Suprapubic skin (tissue), 4 donors: ENCODE measurements at regions not wholly inside any gene's neighbourhood (a gene's known extent, or its start where the extent isn't known, plus 50 kb on each side); places are given as distances from the start of the nearest gene placed in this dataset.

Experiments
- DNase-seq, 2 donors: peaks; one replicate each; pipeline ENCODE4 v3.0.0-alpha.2; 2019; ENCODE audit warnings: low spot score in 2 of 2
- H3K27ac ChIP-seq: fragments of 200-600 bp; sonication (generic); one replicate; pipeline ENCODE4 v1.5.1; 2019
- H3K27me3 ChIP-seq: fragments of 200-600 bp; sonication (generic); one replicate; pipeline ENCODE4 v1.5.1; 2019
- H3K36me3 ChIP-seq: fragments of 200-600 bp; sonication (generic); one replicate; pipeline ENCODE4 v1.5.1; 2019
- H3K4me1 ChIP-seq: fragments of 200-600 bp; sonication (generic); one replicate; pipeline ENCODE4 v1.5.1; 2019
- H3K4me3 ChIP-seq: fragments of 200-600 bp; sonication (generic); one replicate; pipeline ENCODE4 v1.5.1; 2019; ENCODE audit warnings: mild to moderate bottlenecking
- H3K9me3 ChIP-seq: fragments of 200-600 bp; sonication (generic); one replicate; pipeline ENCODE4 v1.5.1; 2019
- CTCF ChIP-seq, 2 donors: fragments of 200-600 bp in 1 of 2; fragments of 450-650 bp in 1 of 2; sonication (generic) in 1 of 2; IDR thresholded peaks; one replicate each; pipeline ENCODE4 v1.5.1; 2016 to 2019; ENCODE audit warnings: antibody characterized with exemption in 2 of 2, mild to moderate bottlenecking in 1 of 2, moderate library complexity in 1 of 2
- EP300 ChIP-seq: sonication (generic); formaldehyde crosslinking; IDR thresholded peaks from one replicate; pipeline ENCODE4 v1.6.1; 2017; ENCODE audit warnings: antibody characterized with exemption
- POLR2A ChIP-seq, 2 donors: fragments of 450-650 bp; IDR thresholded peaks; one replicate each; pipeline ENCODE4 v1.6.1; 2017; ENCODE audit warnings: antibody characterized with exemption in 2 of 2, mild to moderate bottlenecking in 2 of 2, moderate library complexity in 2 of 2
- POLR2AphosphoS5 ChIP-seq, 3 donors: sonication (generic); formaldehyde crosslinking; IDR thresholded peaks; one replicate each; pipeline ENCODE4 v1.6.1; 2017; ENCODE audit warnings: antibody characterized with exemption in 3 of 3
- WGBS: methylation state at CpG from one replicate; pipeline ENCODE4 v1.1.5; 2018; 5-methylcytosine and 5-hydroxymethylcytosine counted together

GRCh38 chr2:34949316-34949715 is 1350.2 kb upstream of the FAM98A start:
- Histone ChIP-seq H3K27me3 (no peaks in the 10 kb centered on the region), H3K36me3 (no peaks in the 10 kb centered on the region), H3K4me3 (no peak overlapping the region), H3K27ac (no peak overlapping the region), H3K9me3 (no peaks in the 10 kb centered on the region), H3K4me1 (no peaks in the 10 kb centered on the region)
- 35% methylated on average over 1 of the region's 1 CpG for WGBS
- no peak for DNase-seq
- TF ChIP-seq POLR2AphosphoS5 (IDR thresholded peaks at IDR 0.05) (no peak), EP300 (no peak), CTCF (IDR thresholded peaks at IDR 0.05) (no peak), POLR2A (IDR thresholded peaks at IDR 0.05) (no peak)

- Histone ChIP-seq H3K4me1 (no peaks in the 10 kb centered on the region), H3K36me3 (no peaks in the 10 kb centered on the region), H3K9me3 (no peaks in the 10 kb centered on the region), H3K27ac (no peak overlapping the region), H3K27me3 (no peaks in the 10 kb centered on the region), H3K4me3 (no peak overlapping the region)
- no peak for DNase-seq
- WGBS = 79% methylated on average over 7 of the region's 7 CpGs
- TF ChIP-seq POLR2A (IDR thresholded peaks at IDR 0.05) (no peak), EP300 (no peak), POLR2AphosphoS5 (IDR thresholded peaks at IDR 0.05) (no peak), CTCF (IDR thresholded peaks at IDR 0.05) (no peak)
Measured at GRCh38 chr2:34936089-34936488, 1337.0 kb upstream of the FAM98A start.

GRCh38 chr2:34912084-34912483 is 1313.0 kb upstream of the FAM98A start:
- Histone ChIP-seq H3K36me3 (no peaks in the 10 kb centered on the region), H3K4me3 (no peak overlapping the region), H3K27me3 (no peaks in the 10 kb centered on the region), H3K9me3 (no peaks in the 10 kb centered on the region), H3K4me1 (no peaks in the 10 kb centered on the region), H3K27ac (no peak overlapping the region)
- no peak for DNase-seq
- WGBS = 74% methylated on average over 2 of the region's 2 CpGs
- no peak for TF ChIP-seq EP300

GRCh38 chr2:34909992-34910705 is 1311.0 kb upstream of the FAM98A start:
- Histone ChIP-seq H3K4me1 (no peaks in the 10 kb centered on the region), H3K27ac (no peak overlapping the region), H3K4me3 (no peak overlapping the region), H3K36me3 (no peaks in the 10 kb centered on the region), H3K9me3 (no peaks in the 10 kb centered on the region), H3K27me3 (no peaks in the 10 kb centered on the region)
- DNase-seq = no peak
- 42% methylated on average over 4 of the region's 4 CpGs for WGBS
- TF ChIP-seq CTCF (IDR thresholded peaks at IDR 0.05) (no peak), POLR2AphosphoS5 (IDR thresholded peaks at IDR 0.05) (no peak), EP300 (no peak), POLR2A (IDR thresholded peaks at IDR 0.05) (no peak)

- TF ChIP-seq POLR2AphosphoS5 (IDR thresholded peaks at IDR 0.05) = no peak
- TF ChIP-seq EP300 = no peak
- no peak for TF ChIP-seq POLR2A (IDR thresholded peaks at IDR 0.05)
- no peak for TF ChIP-seq CTCF (IDR thresholded peaks at IDR 0.05)
- 87% methylated on average over 3 of the region's 3 CpGs for WGBS
- Histone ChIP-seq H3K4me1 (no peaks in the 10 kb centered on the region), H3K9me3 (no peaks in the 10 kb centered on the region), H3K36me3 (no peaks in the 10 kb centered on the region), H3K4me3 (no peak overlapping the region), H3K27ac (no peak overlapping the region), H3K27me3 (no peaks in the 10 kb centered on the region)
- DNase-seq = no peak
Measured at GRCh38 chr2:34907812-34908211, 1308.7 kb upstream of the FAM98A start.

- H3K4me1 ChIP-seq = no peaks in the 10 kb centered on the region
- TF ChIP-seq CTCF (IDR thresholded peaks at IDR 0.05) = no peak
- no peak for TF ChIP-seq POLR2AphosphoS5 (IDR thresholded peaks at IDR 0.05)
- TF ChIP-seq EP300 = no peak
- no peak for TF ChIP-seq POLR2A (IDR thresholded peaks at IDR 0.05)
- H3K4me3 ChIP-seq = no peak overlapping the region
Measured at GRCh38 chr2:34901739-34902138, 1302.6 kb upstream of the FAM98A start.

More at GRCh38 chr2:34901739-34902138, 1302.6 kb upstream of the FAM98A start:
- no peaks in the 10 kb centered on the region for H3K9me3 ChIP-seq
- WGBS = 51% methylated on average over 2 of the region's 2 CpGs
- DNase-seq = no peak
- no peaks in the 10 kb centered on the region for H3K36me3 ChIP-seq
- H3K27me3 ChIP-seq = no peaks in the 10 kb centered on the region
- no peak overlapping the region for H3K27ac ChIP-seq
